GM13976 (cell line): ENCODE measurements at regions not wholly inside any gene's neighbourhood (a gene's known extent, or its start where the extent isn't known, plus 50 kb on each side); places are given as distances from the start of the nearest gene placed in this dataset.
A peak's percentile ranks its signal among the peaks of the same experiment; 100 is the strongest.

Source experiments
- DNase-seq: peaks from one replicate; pipeline ENCODE4 v3.0.0; 2012; ENCODE audit warnings: low spot score
- in situ Hi-C: fragments of 300-500 bp; cut with MboI; formaldehyde crosslinking; loops from one replicate; pipeline ENCODE4 v1.12.0; 2022; ENCODE audit warnings: low sequenced_read_pairs, mixed read lengths, inconsistent platforms; ENCODE audit not compliant: unreplicated experiment
- TF ChIP-seq, protein P1 (sequence below): IDR thresholded peaks from 2 replicates; pipeline ENCODE4 v1.5.1; 2012; ENCODE audit warnings: borderline replicate concordance, mild to moderate bottlenecking; ENCODE audit not compliant: insufficient read depth; ENCODE audit errors: extremely low read depth, missing control alignments, control extremely low read depth

DNA sequence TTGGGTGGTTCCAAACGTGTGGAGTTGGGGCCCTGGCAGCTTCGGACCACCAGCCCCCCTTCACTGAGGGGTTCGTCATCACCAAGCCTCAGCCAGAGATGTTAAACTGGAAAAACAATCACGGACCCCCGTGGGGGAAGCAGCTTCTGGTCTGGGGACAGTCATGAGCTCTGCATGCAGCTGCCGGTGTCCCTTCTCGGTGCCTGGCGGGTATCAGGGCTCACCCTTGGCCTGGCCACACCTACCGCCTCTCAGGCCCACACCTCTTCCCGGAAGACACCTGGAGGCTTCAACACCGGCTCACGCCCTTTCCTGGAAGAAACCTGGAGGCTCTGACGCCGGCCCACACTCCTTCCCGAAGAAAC lies 77.8 kb upstream of the BHLHE23 start:
- DNase-seq, result no peak
- TF ChIP-seq, protein P1, sequence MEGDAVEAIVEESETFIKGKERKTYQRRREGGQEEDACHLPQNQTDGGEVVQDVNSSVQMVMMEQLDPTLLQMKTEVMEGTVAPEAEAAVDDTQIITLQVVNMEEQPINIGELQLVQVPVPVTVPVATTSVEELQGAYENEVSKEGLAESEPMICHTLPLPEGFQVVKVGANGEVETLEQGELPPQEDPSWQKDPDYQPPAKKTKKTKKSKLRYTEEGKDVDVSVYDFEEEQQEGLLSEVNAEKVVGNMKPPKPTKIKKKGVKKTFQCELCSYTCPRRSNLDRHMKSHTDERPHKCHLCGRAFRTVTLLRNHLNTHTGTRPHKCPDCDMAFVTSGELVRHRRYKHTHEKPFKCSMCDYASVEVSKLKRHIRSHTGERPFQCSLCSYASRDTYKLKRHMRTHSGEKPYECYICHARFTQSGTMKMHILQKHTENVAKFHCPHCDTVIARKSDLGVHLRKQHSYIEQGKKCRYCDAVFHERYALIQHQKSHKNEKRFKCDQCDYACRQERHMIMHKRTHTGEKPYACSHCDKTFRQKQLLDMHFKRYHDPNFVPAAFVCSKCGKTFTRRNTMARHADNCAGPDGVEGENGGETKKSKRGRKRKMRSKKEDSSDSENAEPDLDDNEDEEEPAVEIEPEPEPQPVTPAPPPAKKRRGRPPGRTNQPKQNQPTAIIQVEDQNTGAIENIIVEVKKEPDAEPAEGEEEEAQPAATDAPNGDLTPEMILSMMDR, result no peak
- in situ Hi-C loops, result no loop called here

GRCh38 chr20:63083831-63084562 lies 77.2 kb upstream of the BHLHE23 start:
- TF ChIP-seq, protein P1, result no peak
- DNase-seq, result no peak
- in situ Hi-C loops, result no loop called here

- TF ChIP-seq, protein P1, result no peak
- no peak for DNase-seq
- in situ Hi-C loops, result no loop called here
Observed at GRCh38 chr20:63082939-63083735, 76.4 kb upstream of the BHLHE23 start.

GRCh38 chr20:63082308-63082938 lies 75.7 kb upstream of the BHLHE23 start:
- peak; percentile 86 for DNase-seq
- in situ Hi-C loops, result no loop called here
- TF ChIP-seq, protein P1, result no peak

DNA sequence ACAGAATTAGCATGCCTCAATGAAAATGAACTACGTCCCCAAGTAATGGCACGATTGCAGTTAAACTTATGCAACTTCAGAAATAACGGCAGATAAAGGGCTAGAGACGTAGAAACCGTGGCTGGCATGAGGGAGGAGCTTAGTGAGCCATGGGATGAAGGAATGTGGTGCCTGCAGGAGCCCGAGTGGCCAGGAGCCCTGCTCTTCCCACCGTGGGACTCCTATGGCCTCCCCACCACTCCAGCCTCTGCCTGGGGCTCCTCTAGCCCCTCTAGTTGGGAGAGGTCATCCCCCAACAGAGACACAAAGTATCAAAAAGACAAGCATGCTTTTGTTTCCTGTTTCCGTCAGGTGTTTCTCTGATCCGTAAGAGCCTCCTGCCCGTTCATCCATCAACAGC lies 75.1 kb upstream of the BHLHE23 start:
- in situ Hi-C loops, result no loop called here
- DNase-seq, result no peak
- TF ChIP-seq, protein P1, result no peak

DNA sequence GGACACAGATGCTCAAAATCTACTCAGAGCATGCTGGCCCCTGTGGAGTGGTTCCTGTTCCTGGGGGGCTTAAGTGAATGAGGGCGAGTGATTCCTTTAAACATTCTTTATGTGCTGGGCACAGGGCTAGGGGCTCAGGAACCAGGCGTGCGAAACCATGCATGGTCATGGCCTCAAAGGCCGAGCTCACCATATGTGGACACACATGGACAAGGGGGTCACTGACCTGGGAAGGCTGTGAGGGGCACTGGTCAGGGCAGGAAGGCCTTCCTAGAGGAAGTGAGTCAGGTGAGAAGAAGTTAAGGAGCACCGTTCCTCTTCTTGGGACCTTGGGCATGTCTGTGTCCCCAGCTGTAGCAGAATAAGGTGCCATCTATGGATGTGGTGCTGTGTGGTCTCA lies 74.6 kb upstream of the BHLHE23 start:
- in situ Hi-C loops, result no loop called here
- DNase-seq, result no peak
- TF ChIP-seq, protein P1, result no peak
